ENCODE measurements at regions not wholly inside any gene's neighbourhood (a gene's known extent, or its start where the extent isn't known, plus 50 kb on each side); places are given as distances from the start of the nearest gene placed in this dataset.

DNA sequence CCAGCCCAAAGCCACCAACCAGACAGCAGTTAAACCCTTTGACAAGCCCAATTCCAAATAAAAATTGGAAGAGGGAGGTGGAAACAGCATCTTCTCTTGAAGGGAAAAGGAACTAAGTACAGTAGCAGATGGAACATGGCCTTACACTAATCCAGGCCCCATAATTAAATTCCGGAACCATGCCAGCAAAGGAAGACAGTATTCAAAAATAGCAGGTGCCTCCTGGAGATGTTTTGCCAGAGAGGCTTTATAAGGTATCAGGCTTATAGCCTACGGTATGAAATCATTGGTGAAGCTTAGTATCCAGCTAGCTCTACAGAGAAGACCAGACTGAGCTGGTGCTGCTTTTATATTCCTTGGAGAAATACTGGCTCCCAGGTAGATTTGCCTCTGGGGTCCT, 344.1 kb upstream of the API5 start:
- Histone ChIP-seq H3K4me3 (replicated peaks in 1 of 4; ENCODE audit: control extremely low read depth in 1 of 4, insufficient read depth in 1 of 4, low read depth in 3 of 4, low read length in 4 of 4) (no peak overlapping the region), H4K20me1 (ENCODE audit: control insufficient read depth, extremely low read depth, insufficient read depth, low read length) (no peaks in the 10 kb centered on the region), H3K4me2 (ENCODE audit: extremely low read depth, insufficient read depth, low read length) (no peak overlapping the region), H2AFZ (ENCODE audit: low read length) (no peak overlapping the region), H3K27ac (ENCODE audit: insufficient read depth, low read length) (no peak overlapping the region), H3K36me3 (ENCODE audit: control insufficient read depth, insufficient read depth, low read length) (no peaks in the 10 kb centered on the region), H3K27me3 (ENCODE audit: control insufficient read depth, insufficient read depth, low read length) (no peaks in the 10 kb centered on the region), H3K9ac (ENCODE audit: insufficient read depth, low read length) (no peak overlapping the region), H3K4me1 (ENCODE audit: control insufficient read depth, extremely low read depth, insufficient read depth, low read length) (no peaks in the 10 kb centered on the region), H3K9me3 (ENCODE audit: control insufficient read depth, insufficient read depth, low read depth, low read length) (no peaks in the 10 kb centered on the region), H3K79me2 (ENCODE audit: control insufficient read depth, insufficient read depth, low read length) (no peaks in the 10 kb centered on the region)
- DNase-seq (ENCODE audit: low read depth in 2 of 2), result no peak
- no peak for TF ChIP-seq EZH2 (IDR thresholded peaks at IDR 0.05; ENCODE audit: low read length, missing control alignments)
- TF ChIP-seq, protein P1, sequence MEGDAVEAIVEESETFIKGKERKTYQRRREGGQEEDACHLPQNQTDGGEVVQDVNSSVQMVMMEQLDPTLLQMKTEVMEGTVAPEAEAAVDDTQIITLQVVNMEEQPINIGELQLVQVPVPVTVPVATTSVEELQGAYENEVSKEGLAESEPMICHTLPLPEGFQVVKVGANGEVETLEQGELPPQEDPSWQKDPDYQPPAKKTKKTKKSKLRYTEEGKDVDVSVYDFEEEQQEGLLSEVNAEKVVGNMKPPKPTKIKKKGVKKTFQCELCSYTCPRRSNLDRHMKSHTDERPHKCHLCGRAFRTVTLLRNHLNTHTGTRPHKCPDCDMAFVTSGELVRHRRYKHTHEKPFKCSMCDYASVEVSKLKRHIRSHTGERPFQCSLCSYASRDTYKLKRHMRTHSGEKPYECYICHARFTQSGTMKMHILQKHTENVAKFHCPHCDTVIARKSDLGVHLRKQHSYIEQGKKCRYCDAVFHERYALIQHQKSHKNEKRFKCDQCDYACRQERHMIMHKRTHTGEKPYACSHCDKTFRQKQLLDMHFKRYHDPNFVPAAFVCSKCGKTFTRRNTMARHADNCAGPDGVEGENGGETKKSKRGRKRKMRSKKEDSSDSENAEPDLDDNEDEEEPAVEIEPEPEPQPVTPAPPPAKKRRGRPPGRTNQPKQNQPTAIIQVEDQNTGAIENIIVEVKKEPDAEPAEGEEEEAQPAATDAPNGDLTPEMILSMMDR (conservative IDR thresholded peaks at IDR 0.05 in 1 of 2, IDR thresholded peaks at IDR 0.05 in 1 of 2; ENCODE audit: low read depth in 1 of 2, low read length in 2 of 2), result no peak

DNA sequence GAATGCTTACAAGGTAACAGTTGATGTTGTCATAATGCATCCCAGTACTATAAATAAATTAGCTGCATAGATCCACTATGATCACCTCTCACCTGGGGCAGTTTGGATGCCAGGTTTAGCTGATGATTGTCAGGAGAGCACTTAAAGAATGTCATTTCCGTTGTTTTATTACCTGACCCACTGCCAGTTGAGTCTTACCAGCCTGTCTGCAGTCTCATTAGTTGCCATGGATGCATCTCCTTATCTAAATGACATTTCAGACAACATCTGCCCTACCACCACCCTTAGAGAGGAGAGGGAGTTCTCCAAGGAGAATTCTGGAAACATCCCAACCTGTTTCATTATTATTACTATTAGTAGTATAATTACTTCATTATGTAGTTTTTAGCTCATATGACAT, 339.1 kb upstream of the API5 start:
- no peak overlapping the region for H3K9ac ChIP-seq (ENCODE audit: insufficient read depth, low read length)
- H3K27me3 ChIP-seq (ENCODE audit: control insufficient read depth, insufficient read depth, low read length), result no peaks in the 10 kb centered on the region
- H3K4me2 ChIP-seq (ENCODE audit: extremely low read depth, insufficient read depth, low read length), result no peak overlapping the region
- TF ChIP-seq, protein P1 (conservative IDR thresholded peaks at IDR 0.05 in 1 of 2, IDR thresholded peaks at IDR 0.05 in 1 of 2; ENCODE audit: low read depth in 1 of 2, low read length in 2 of 2), result no peak
- TF ChIP-seq EZH2 (IDR thresholded peaks at IDR 0.05; ENCODE audit: low read length, missing control alignments), result no peak
- no peaks in the 10 kb centered on the region for H3K79me2 ChIP-seq (ENCODE audit: control insufficient read depth, insufficient read depth, low read length)
- H3K36me3 ChIP-seq (ENCODE audit: control insufficient read depth, insufficient read depth, low read length), result no peaks in the 10 kb centered on the region
- DNase-seq (ENCODE audit: low read depth in 2 of 2), result no peak
- H3K27ac ChIP-seq (ENCODE audit: insufficient read depth, low read length), result no peak overlapping the region
- H3K4me1 ChIP-seq (ENCODE audit: control insufficient read depth, extremely low read depth, insufficient read depth, low read length), result no peaks in the 10 kb centered on the region
- no peak overlapping the region for H2AFZ ChIP-seq (ENCODE audit: low read length)
- H3K4me3 ChIP-seq (replicated peaks in 1 of 4; ENCODE audit: control extremely low read depth in 1 of 4, insufficient read depth in 1 of 4, low read depth in 3 of 4, low read length in 4 of 4), result no peak overlapping the region
- H3K9me3 ChIP-seq (ENCODE audit: control insufficient read depth, insufficient read depth, low read depth, low read length), result no peaks in the 10 kb centered on the region
- H4K20me1 ChIP-seq (ENCODE audit: control insufficient read depth, extremely low read depth, insufficient read depth, low read length), result no peaks in the 10 kb centered on the region

DNA sequence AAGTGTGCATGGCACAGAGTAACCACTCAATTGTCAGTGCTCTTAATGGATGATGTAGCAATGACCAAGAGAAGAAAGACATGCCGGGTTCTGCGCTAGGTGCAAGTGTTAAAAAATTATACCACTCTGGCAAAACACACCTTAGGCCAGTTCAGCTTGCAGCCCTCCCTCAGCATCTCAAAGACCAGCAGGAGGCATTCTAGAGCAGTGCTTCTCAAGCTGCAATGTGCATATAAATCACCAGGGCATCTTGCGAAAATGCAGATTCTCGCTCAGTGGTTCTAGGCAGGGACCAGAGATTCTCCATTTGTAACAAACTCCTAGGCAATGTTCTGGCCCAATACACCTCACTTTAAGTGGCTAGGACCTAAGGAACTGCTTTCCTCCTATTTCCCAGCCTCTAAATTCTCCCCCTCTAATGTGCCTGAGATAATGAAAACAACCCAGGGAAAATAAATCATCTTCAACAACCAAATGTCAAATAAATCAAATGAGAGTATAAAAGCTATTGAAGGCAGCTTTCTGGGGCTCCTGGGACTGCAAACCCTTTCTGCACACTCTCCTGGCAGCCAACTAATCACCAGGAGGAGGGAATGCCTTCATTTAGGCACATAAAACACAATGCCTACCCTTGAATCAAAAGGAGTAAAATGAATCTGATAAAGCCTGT, 337.2 kb upstream of the API5 start:
- Histone ChIP-seq H3K27ac (ENCODE audit: insufficient read depth, low read length) (no peak overlapping the region), H3K36me3 (ENCODE audit: control insufficient read depth, insufficient read depth, low read length) (no peaks in the 10 kb centered on the region), H4K20me1 (ENCODE audit: control insufficient read depth, extremely low read depth, insufficient read depth, low read length) (no peaks in the 10 kb centered on the region), H3K9ac (ENCODE audit: insufficient read depth, low read length) (no peak overlapping the region), H3K4me1 (ENCODE audit: control insufficient read depth, extremely low read depth, insufficient read depth, low read length) (no peaks in the 10 kb centered on the region), H3K9me3 (ENCODE audit: control insufficient read depth, insufficient read depth, low read depth, low read length) (no peaks in the 10 kb centered on the region), H3K79me2 (ENCODE audit: control insufficient read depth, insufficient read depth, low read length) (no peaks in the 10 kb centered on the region), H3K4me2 (ENCODE audit: extremely low read depth, insufficient read depth, low read length) (no peak overlapping the region), H3K4me3 (replicated peaks in 1 of 4; ENCODE audit: control extremely low read depth in 1 of 4, insufficient read depth in 1 of 4, low read depth in 3 of 4, low read length in 4 of 4) (no peak overlapping the region), H3K27me3 (ENCODE audit: control insufficient read depth, insufficient read depth, low read length) (no peaks in the 10 kb centered on the region), H2AFZ (ENCODE audit: low read length) (no peak overlapping the region)
- TF ChIP-seq EZH2 (IDR thresholded peaks at IDR 0.05; ENCODE audit: low read length, missing control alignments), result no peak
- TF ChIP-seq, protein P1 (conservative IDR thresholded peaks at IDR 0.05 in 1 of 2, IDR thresholded peaks at IDR 0.05 in 1 of 2; ENCODE audit: low read depth in 1 of 2, low read length in 2 of 2), result no peak
- DNase-seq (ENCODE audit: low read depth in 2 of 2), result no peak
